GM23338 (cell line): ENCODE measurements at regions not wholly inside any gene's neighbourhood (a gene's known extent, or its start where the extent isn't known, plus 50 kb on each side); places are given as distances from the start of the nearest gene placed in this dataset.

Experiments used
- CREB1 ChIP-seq: fragments of 250-450 bp; sonication (Bioruptor Pico); IDR thresholded peaks from 2 replicates; pipeline ENCODE4 v1.5.0; 2020; ENCODE audit warnings: low read depth, mild to moderate bottlenecking, moderate library complexity
- EZH2 ChIP-seq: fragments of 200-600 bp; sonication (generic); IDR thresholded peaks from one replicate; pipeline ENCODE4 v1.8.0; 2017; ENCODE audit warnings: antibody characterized with exemption, mild to moderate bottlenecking, low read depth; ENCODE audit not compliant: unreplicated experiment
- EZH2phosphoT487 ChIP-seq: fragments of 200-600 bp; sonication (generic); IDR thresholded peaks from one replicate; pipeline ENCODE4 v1.8.1; 2018; ENCODE audit warnings: antibody characterized with exemption; ENCODE audit not compliant: unreplicated experiment
- JUNB ChIP-seq: IDR thresholded peaks from one replicate; pipeline ENCODE4 v1.6.1; 2016; ENCODE audit warnings: antibody characterized with exemption; ENCODE audit not compliant: unreplicated experiment
- NANOG ChIP-seq: IDR thresholded peaks from 2 replicates; pipeline ENCODE4 v1.6.1; 2016; ENCODE audit warnings: antibody characterized with exemption, borderline replicate concordance
- POLR2AphosphoS5 ChIP-seq: IDR thresholded peaks from 2 replicates; pipeline ENCODE4 v1.6.1; 2016; ENCODE audit warnings: antibody characterized with exemption, low read depth
- ZNF114 ChIP-seq: fragments of 250-450 bp; sonication (Bioruptor Pico); IDR thresholded peaks from 2 replicates; pipeline ENCODE4 v1.5.0; 2020; ENCODE audit warnings: mild to moderate bottlenecking, moderate library complexity
- ZNF331 ChIP-seq: fragments of 250-450 bp; sonication (Bioruptor Pico); IDR thresholded peaks from 2 replicates; pipeline ENCODE4 v1.5.0; 2020; ENCODE audit warnings: low read depth, mild to moderate bottlenecking, moderate library complexity
- TF ChIP-seq, protein P1 (sequence below): IDR thresholded peaks from one replicate; pipeline ENCODE4 v1.6.1; 2018; ENCODE audit warnings: antibody characterized with exemption; ENCODE audit not compliant: unreplicated experiment
- TF ChIP-seq, protein P2 (sequence below), 2 experiments: fragments of 200-600 bp in 1 of 2; sonication (generic) in 1 of 2; conservative IDR thresholded peaks; 2 replicates each; pipeline versions ENCODE4 v1.5.1 to v1.6.1; 2016 to 2017; ENCODE audit warnings: antibody characterized with exemption in 2 of 2, low read depth in 2 of 2, mild to moderate bottlenecking in 2 of 2, moderate library complexity in 1 of 2
- TF ChIP-seq, protein P3 (sequence below): fragments of 250-450 bp; sonication (Bioruptor Pico); IDR thresholded peaks from 2 replicates; pipeline ENCODE4 v1.5.0; 2020; ENCODE audit warnings: mild to moderate bottlenecking, moderate library complexity

DNA sequence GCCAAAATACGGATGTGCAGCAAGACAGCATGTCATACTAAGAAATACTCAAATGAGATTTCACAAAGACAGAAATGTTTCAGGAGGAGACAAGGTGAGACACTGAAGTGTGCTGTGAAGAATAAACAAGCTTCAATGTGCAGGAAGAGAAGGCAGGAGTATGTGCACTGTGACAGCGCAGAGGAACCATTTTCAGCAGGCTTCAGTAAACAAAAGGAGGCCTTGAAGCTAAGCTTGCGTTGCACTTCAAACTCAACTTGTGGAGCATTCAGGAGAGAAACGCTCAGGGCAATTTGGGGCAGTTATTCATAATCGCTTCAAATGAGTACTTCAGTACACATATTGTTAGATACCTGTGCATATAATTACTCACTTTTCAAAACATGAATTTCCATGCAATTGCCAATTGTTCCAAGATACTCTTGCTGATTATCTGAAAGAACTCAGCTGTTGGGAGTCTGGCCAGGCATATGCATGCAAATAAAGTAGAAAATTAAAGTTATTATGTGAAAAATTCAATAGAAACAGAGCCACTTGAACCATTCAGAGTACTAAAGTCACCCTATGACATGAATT is 234.2 kb upstream of the OPRM1 start:
- TF ChIP-seq EZH2 (no peak), ZNF114 (CRISPR knock-in tag) (no peak), EZH2phosphoT487 (no peak), POLR2AphosphoS5 (no peak), JUNB (no peak), ZNF331 (no peak), CREB1 (no peak), NANOG (no peak)
- TF ChIP-seq, protein P1, sequence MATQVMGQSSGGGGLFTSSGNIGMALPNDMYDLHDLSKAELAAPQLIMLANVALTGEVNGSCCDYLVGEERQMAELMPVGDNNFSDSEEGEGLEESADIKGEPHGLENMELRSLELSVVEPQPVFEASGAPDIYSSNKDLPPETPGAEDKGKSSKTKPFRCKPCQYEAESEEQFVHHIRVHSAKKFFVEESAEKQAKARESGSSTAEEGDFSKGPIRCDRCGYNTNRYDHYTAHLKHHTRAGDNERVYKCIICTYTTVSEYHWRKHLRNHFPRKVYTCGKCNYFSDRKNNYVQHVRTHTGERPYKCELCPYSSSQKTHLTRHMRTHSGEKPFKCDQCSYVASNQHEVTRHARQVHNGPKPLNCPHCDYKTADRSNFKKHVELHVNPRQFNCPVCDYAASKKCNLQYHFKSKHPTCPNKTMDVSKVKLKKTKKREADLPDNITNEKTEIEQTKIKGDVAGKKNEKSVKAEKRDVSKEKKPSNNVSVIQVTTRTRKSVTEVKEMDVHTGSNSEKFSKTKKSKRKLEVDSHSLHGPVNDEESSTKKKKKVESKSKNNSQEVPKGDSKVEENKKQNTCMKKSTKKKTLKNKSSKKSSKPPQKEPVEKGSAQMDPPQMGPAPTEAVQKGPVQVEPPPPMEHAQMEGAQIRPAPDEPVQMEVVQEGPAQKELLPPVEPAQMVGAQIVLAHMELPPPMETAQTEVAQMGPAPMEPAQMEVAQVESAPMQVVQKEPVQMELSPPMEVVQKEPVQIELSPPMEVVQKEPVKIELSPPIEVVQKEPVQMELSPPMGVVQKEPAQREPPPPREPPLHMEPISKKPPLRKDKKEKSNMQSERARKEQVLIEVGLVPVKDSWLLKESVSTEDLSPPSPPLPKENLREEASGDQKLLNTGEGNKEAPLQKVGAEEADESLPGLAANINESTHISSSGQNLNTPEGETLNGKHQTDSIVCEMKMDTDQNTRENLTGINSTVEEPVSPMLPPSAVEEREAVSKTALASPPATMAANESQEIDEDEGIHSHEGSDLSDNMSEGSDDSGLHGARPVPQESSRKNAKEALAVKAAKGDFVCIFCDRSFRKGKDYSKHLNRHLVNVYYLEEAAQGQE = no peak
- TF ChIP-seq, protein P2, sequence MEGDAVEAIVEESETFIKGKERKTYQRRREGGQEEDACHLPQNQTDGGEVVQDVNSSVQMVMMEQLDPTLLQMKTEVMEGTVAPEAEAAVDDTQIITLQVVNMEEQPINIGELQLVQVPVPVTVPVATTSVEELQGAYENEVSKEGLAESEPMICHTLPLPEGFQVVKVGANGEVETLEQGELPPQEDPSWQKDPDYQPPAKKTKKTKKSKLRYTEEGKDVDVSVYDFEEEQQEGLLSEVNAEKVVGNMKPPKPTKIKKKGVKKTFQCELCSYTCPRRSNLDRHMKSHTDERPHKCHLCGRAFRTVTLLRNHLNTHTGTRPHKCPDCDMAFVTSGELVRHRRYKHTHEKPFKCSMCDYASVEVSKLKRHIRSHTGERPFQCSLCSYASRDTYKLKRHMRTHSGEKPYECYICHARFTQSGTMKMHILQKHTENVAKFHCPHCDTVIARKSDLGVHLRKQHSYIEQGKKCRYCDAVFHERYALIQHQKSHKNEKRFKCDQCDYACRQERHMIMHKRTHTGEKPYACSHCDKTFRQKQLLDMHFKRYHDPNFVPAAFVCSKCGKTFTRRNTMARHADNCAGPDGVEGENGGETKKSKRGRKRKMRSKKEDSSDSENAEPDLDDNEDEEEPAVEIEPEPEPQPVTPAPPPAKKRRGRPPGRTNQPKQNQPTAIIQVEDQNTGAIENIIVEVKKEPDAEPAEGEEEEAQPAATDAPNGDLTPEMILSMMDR (conservative IDR thresholded peaks at IDR 0.05; ENCODE audit: low read depth in 2 of 2) = no peak
- TF ChIP-seq, protein P3, sequence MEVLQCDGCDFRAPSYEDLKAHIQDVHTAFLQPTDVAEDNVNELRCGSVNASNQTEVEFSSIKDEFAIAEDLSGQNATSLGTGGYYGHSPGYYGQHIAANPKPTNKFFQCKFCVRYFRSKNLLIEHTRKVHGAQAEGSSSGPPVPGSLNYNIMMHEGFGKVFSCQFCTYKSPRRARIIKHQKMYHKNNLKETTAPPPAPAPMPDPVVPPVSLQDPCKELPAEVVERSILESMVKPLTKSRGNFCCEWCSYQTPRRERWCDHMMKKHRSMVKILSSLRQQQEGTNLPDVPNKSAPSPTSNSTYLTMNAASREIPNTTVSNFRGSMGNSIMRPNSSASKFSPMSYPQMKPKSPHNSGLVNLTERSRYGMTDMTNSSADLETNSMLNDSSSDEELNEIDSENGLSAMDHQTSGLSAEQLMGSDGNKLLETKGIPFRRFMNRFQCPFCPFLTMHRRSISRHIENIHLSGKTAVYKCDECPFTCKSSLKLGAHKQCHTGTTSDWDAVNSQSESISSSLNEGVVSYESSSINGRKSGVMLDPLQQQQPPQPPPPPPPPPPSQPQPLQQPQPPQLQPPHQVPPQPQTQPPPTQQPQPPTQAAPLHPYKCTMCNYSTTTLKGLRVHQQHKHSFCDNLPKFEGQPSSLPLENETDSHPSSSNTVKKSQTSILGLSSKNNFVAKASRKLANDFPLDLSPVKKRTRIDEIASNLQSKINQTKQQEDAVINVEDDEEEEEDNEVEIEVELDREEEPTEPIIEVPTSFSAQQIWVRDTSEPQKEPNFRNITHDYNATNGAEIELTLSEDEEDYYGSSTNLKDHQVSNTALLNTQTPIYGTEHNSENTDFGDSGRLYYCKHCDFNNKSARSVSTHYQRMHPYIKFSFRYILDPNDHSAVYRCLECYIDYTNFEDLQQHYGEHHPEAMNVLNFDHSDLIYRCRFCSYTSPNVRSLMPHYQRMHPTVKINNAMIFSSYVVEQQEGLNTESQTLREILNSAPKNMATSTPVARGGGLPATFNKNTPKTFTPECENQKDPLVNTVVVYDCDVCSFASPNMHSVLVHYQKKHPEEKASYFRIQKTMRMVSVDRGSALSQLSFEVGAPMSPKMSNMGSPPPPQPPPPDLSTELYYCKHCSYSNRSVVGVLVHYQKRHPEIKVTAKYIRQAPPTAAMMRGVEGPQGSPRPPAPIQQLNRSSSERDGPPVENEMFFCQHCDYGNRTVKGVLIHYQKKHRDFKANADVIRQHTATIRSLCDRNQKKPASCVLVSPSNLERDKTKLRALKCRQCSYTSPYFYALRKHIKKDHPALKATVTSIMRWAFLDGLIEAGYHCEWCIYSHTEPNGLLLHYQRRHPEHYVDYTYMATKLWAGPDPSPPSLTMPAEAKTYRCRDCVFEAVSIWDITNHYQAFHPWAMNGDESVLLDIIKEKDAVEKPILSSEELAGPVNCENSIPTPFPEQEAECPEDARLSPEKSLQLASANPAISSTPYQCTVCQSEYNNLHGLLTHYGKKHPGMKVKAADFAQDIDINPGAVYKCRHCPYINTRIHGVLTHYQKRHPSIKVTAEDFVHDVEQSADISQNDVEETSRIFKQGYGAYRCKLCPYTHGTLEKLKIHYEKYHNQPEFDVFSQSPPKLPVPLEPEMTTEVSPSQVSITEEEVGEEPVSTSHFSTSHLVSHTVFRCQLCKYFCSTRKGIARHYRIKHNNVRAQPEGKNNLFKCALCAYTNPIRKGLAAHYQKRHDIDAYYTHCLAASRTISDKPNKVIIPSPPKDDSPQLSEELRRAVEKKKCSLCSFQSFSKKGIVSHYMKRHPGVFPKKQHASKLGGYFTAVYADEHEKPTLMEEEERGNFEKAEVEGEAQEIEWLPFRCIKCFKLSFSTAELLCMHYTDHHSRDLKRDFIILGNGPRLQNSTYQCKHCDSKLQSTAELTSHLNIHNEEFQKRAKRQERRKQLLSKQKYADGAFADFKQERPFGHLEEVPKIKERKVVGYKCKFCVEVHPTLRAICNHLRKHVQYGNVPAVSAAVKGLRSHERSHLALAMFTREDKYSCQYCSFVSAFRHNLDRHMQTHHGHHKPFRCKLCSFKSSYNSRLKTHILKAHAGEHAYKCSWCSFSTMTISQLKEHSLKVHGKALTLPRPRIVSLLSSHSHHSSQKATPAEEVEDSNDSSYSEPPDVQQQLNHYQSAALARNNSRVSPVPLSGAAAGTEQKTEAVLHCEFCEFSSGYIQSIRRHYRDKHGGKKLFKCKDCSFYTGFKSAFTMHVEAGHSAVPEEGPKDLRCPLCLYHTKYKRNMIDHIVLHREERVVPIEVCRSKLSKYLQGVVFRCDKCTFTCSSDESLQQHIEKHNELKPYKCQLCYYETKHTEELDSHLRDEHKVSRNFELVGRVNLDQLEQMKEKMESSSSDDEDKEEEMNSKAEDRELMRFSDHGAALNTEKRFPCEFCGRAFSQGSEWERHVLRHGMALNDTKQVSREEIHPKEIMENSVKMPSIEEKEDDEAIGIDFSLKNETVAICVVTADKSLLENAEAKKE (CRISPR knock-in tag) = no peak
